GM23338 (cell line): ENCODE measurements at regions not wholly inside any gene's neighbourhood (a gene's known extent, or its start where the extent isn't known, plus 50 kb on each side); places are given as distances from the start of the nearest gene placed in this dataset.
A peak's percentile ranks its signal among the peaks of the same experiment; 100 is the strongest.

Experiments used
- ATAC-seq: fragments of 200-7000 bp; cut with Tn5 transposase; 3 replicates; pipeline ENCODE4 v1.9.1; 2020
- DNase-seq: peaks from one replicate; pipeline ENCODE4 v3.0.0-alpha.2; 2015; ENCODE audit warnings: low spot score
- H2AFZ ChIP-seq: fragments of 200-600 bp; sonication (generic); 2 replicates; pipeline ENCODE4 v1.8.0; 2016; ENCODE audit warnings: antibody characterized with exemption, mild to moderate bottlenecking, moderate library complexity
- H3F3A ChIP-seq: fragments of 200-600 bp; sonication (generic); replicated peaks from 2 replicates; pipeline ENCODE4 v1.8.0; 2017; ENCODE audit warnings: antibody characterized with exemption, mixed run types, low read depth
- H3K27ac ChIP-seq: fragments of 200-600 bp; sonication (generic); 2 replicates; pipeline ENCODE4 v1.6.1; 2016; ENCODE audit warnings: low read depth
- H3K27me3 ChIP-seq: fragments of 200-600 bp; sonication (generic); 2 replicates; pipeline ENCODE4 v1.8.0; 2016; ENCODE audit warnings: mild to moderate bottlenecking, mixed run types, moderate library complexity; ENCODE audit not compliant: insufficient read depth
- H3K36me3 ChIP-seq: fragments of 200-600 bp; sonication (generic); 2 replicates; pipeline ENCODE4 v1.8.0; 2016; ENCODE audit warnings: mild to moderate bottlenecking; ENCODE audit not compliant: insufficient read depth
- H3K4me1 ChIP-seq: fragments of 200-600 bp; sonication (generic); 2 replicates; pipeline ENCODE4 v1.8.0; 2016; ENCODE audit warnings: mild to moderate bottlenecking, moderate library complexity; ENCODE audit not compliant: insufficient read depth
- H3K4me2 ChIP-seq: fragments of 200-600 bp; sonication (generic); 2 replicates; pipeline ENCODE4 v1.7.1; 2017; ENCODE audit warnings: mixed run types
- H3K4me3 ChIP-seq: fragments of 200-600 bp; sonication (generic); 2 replicates; pipeline ENCODE4 v1.6.1; 2016; ENCODE audit warnings: mixed run types
- H3K79me2 ChIP-seq: fragments of 200-600 bp; sonication (generic); replicated peaks from 2 replicates; pipeline ENCODE4 v1.8.0; 2017; ENCODE audit warnings: mild to moderate bottlenecking; ENCODE audit not compliant: insufficient read depth
- H3K9me2 ChIP-seq: fragments of 200-600 bp; sonication (generic); 2 replicates; pipeline ENCODE4 v1.8.0; 2017; ENCODE audit not compliant: insufficient read depth
- H4K20me1 ChIP-seq: fragments of 200-600 bp; sonication (generic); replicated peaks from 2 replicates; pipeline ENCODE4 v1.8.0; 2017; ENCODE audit warnings: mild to moderate bottlenecking; ENCODE audit not compliant: insufficient read depth
- H3K27ac Mint-ChIP-seq: 2 replicates; pipeline ENCODE4 v1.8.0; 2020; ENCODE audit warnings: inconsistent platforms, mild to moderate bottlenecking, moderate library complexity, mixed read lengths
- H3K27me3 Mint-ChIP-seq: 3 replicates; pipeline ENCODE4 v1.8.0; 2022; ENCODE audit warnings: low read depth, mild to moderate bottlenecking, moderate library complexity, mixed read lengths, inconsistent platforms; ENCODE audit not compliant: insufficient read depth, poor library complexity
- H3K36me3 Mint-ChIP-seq: 3 replicates; pipeline ENCODE4 v1.8.0; 2021; ENCODE audit warnings: low read depth, mild to moderate bottlenecking, inconsistent platforms, moderate library complexity, mixed read lengths
- H3K4me1 Mint-ChIP-seq: 3 replicates; pipeline ENCODE4 v1.8.0; 2020; ENCODE audit warnings: mild to moderate bottlenecking, inconsistent platforms, mixed read lengths
- H3K4me3 Mint-ChIP-seq: 3 replicates; pipeline ENCODE4 v1.8.0; 2021; ENCODE audit warnings: moderate library complexity, mild to moderate bottlenecking, inconsistent platforms, mixed read lengths
- H3K9me3 Mint-ChIP-seq: 3 replicates; pipeline ENCODE4 v1.8.0; 2020; ENCODE audit warnings: moderate library complexity, mild to moderate bottlenecking, inconsistent platforms, mixed read lengths
- CREB1 ChIP-seq: fragments of 250-450 bp; sonication (Bioruptor Pico); IDR thresholded peaks from 2 replicates; pipeline ENCODE4 v1.5.0; 2020; ENCODE audit warnings: low read depth, mild to moderate bottlenecking, moderate library complexity
- CTCF ChIP-seq, 2 experiments: fragments of 200-600 bp in 1 of 2; sonication (generic) in 1 of 2; conservative IDR thresholded peaks; 2 replicates each; pipeline versions ENCODE4 v1.5.1 to v1.6.1; 2016 to 2017; ENCODE audit warnings: antibody characterized with exemption in 2 of 2, low read depth in 2 of 2, mild to moderate bottlenecking in 2 of 2, moderate library complexity in 1 of 2
- EZH2 ChIP-seq: fragments of 200-600 bp; sonication (generic); IDR thresholded peaks from one replicate; pipeline ENCODE4 v1.8.0; 2017; ENCODE audit warnings: antibody characterized with exemption, mild to moderate bottlenecking, low read depth; ENCODE audit not compliant: unreplicated experiment
- EZH2phosphoT487 ChIP-seq: fragments of 200-600 bp; sonication (generic); IDR thresholded peaks from one replicate; pipeline ENCODE4 v1.8.1; 2018; ENCODE audit warnings: antibody characterized with exemption; ENCODE audit not compliant: unreplicated experiment
- JUNB ChIP-seq: IDR thresholded peaks from one replicate; pipeline ENCODE4 v1.6.1; 2016; ENCODE audit warnings: antibody characterized with exemption; ENCODE audit not compliant: unreplicated experiment
- NANOG ChIP-seq: IDR thresholded peaks from 2 replicates; pipeline ENCODE4 v1.6.1; 2016; ENCODE audit warnings: antibody characterized with exemption, borderline replicate concordance
- POLR2AphosphoS5 ChIP-seq: IDR thresholded peaks from 2 replicates; pipeline ENCODE4 v1.6.1; 2016; ENCODE audit warnings: antibody characterized with exemption, low read depth
- REST ChIP-seq: IDR thresholded peaks from one replicate; pipeline ENCODE4 v1.6.1; 2018; ENCODE audit warnings: antibody characterized with exemption; ENCODE audit not compliant: unreplicated experiment
- STAT1 ChIP-seq: IDR thresholded peaks from one replicate; pipeline ENCODE4 v1.6.1; 2016; ENCODE audit warnings: antibody characterized with exemption; ENCODE audit not compliant: unreplicated experiment
- ZNF114 ChIP-seq: fragments of 250-450 bp; sonication (Bioruptor Pico); IDR thresholded peaks from 2 replicates; pipeline ENCODE4 v1.5.0; 2020; ENCODE audit warnings: mild to moderate bottlenecking, moderate library complexity
- ZNF331 ChIP-seq: fragments of 250-450 bp; sonication (Bioruptor Pico); IDR thresholded peaks from 2 replicates; pipeline ENCODE4 v1.5.0; 2020; ENCODE audit warnings: low read depth, mild to moderate bottlenecking, moderate library complexity

- H3K4me2 ChIP-seq: no peak overlapping the region
- no peaks in the 10 kb centered on the region for H3K79me2 ChIP-seq
- H3K4me1 Mint-ChIP-seq: peaks cover 22% of the 10 kb centered on the region
- DNase-seq (no peak), ATAC-seq (peak; percentile 41)
- no peak overlapping the region for H3K27ac Mint-ChIP-seq
- no peaks in the 10 kb centered on the region for H3K27me3 ChIP-seq
- peaks cover 7% of the 10 kb centered on the region; the same call in 1 of the 2 replicates for H3K36me3 ChIP-seq
- H3K27ac ChIP-seq: no peak overlapping the region
- H2AFZ ChIP-seq: peak overlapping the region; percentile 84; the same call in 1 of the 2 replicates
- H4K20me1 ChIP-seq: no peaks in the 10 kb centered on the region
- TF ChIP-seq POLR2AphosphoS5: no peak
- TF ChIP-seq NANOG: no peak
- no peak for TF ChIP-seq CREB1 (CRISPR knock-in tag)
- no peak for TF ChIP-seq CTCF (conservative IDR thresholded peaks at IDR 0.05; ENCODE audit: low read depth in 2 of 2)
- TF ChIP-seq REST: no peak
- TF ChIP-seq STAT1: no peak
- no peaks in the 10 kb centered on the region for H3F3A ChIP-seq
- peaks cover 12% of the 10 kb centered on the region for H3K9me3 Mint-ChIP-seq
- no peaks in the 10 kb centered on the region; the same call in 1 of the 2 replicates for H3K4me1 ChIP-seq
- H3K4me3 Mint-ChIP-seq: no peak overlapping the region; the same call in 2 of the 3 replicates
- H3K9me2 ChIP-seq: no peaks in the 10 kb centered on the region
- H3K27me3 Mint-ChIP-seq: peaks cover 14% of the 10 kb centered on the region
- H3K4me3 ChIP-seq: no peak overlapping the region
- peaks cover 9% of the 10 kb centered on the region for H3K36me3 Mint-ChIP-seq
Measured at GRCh38 chr3:197354568-197355001, 56.2 kb upstream of the DLG1 start.

GRCh38 chr3:197353867-197354567 lies 55.6 kb upstream of the DLG1 start:
- no peak overlapping the region for H3K4me3 ChIP-seq
- H3K27ac ChIP-seq: no peak overlapping the region
- no peaks in the 10 kb centered on the region; the same call in 1 of the 2 replicates for H3K4me1 ChIP-seq
- no peaks in the 10 kb centered on the region for H3F3A ChIP-seq
- H3K36me3 ChIP-seq: 0 out of 2 replicates have a peak, but pooled peaks cover 1% of the 10 kb centered on the region
- Mint-ChIP-seq H3K36me3 (peaks cover 4% of the 10 kb centered on the region; the same call in 2 of the 3 replicates), H3K4me3 (no peak overlapping the region; the same call in 2 of the 3 replicates), H3K27me3 (peaks cover 14% of the 10 kb centered on the region), H3K27ac (no peak overlapping the region; the same call in 1 of the 2 replicates), H3K4me1 (peaks cover 26% of the 10 kb centered on the region), H3K9me3 (peaks cover 6% of the 10 kb centered on the region)
- ATAC-seq (no peak), DNase-seq (no peak)
- H3K4me2 ChIP-seq: no peak overlapping the region
- no peaks in the 10 kb centered on the region for H3K9me2 ChIP-seq
- H2AFZ ChIP-seq: peak overlapping the region; percentile 84; the same call in 1 of the 2 replicates
- H3K79me2 ChIP-seq: no peaks in the 10 kb centered on the region
- no peaks in the 10 kb centered on the region for H4K20me1 ChIP-seq
- no peaks in the 10 kb centered on the region for H3K27me3 ChIP-seq
- TF ChIP-seq EZH2phosphoT487 (no peak), POLR2AphosphoS5 (no peak), ZNF114 (CRISPR knock-in tag) (no peak), NANOG (no peak), ZNF331 (CRISPR knock-in tag) (no peak), JUNB (no peak), EZH2 (no peak)
